Hematopoietic multipotent progenitor cell treated with erythropoietin and hydrocortisone succinate and interleukin-3 and kit ligand, for 6 days (in vitro differentiated cells): ENCODE measurements at regions not wholly inside any gene's neighbourhood (a gene's known extent, or its start where the extent isn't known, plus 50 kb on each side); places are given as distances from the start of the nearest gene placed in this dataset.
"Not testable (repeated sequence)": the region's sequence is repeated elsewhere in the genome, so short reads cannot be mapped to it uniquely, and the experiment has no call there.

Experiments used
- DNase-seq: peaks from one replicate; pipeline ENCODE4 v3.0.0-alpha.2; 2015

- DNase-seq, result not testable (repeated sequence)
Measured at GRCh38 chr17:30578015-30578717, 101.0 kb downstream of the GOSR1 start.
